SK-N-SH treated with all-trans-retinoic acid at 6 μM for 48 hours (cell line): ENCODE measurements at regions not wholly inside any gene's neighbourhood (a gene's known extent, or its start where the extent isn't known, plus 50 kb on each side); places are given as distances from the start of the nearest gene placed in this dataset.

Experiments
- ATAC-seq: fragments of 200-7000 bp; cut with Tn5 transposase; 3 replicates; pipeline ENCODE4 v1.9.1; 2020; ENCODE audit warnings: mild to moderate bottlenecking, moderate library complexity
- ARNTL ChIP-seq: fragments of 450-650 bp; formaldehyde crosslinking; IDR thresholded peaks from 2 replicates; pipeline ENCODE4 v1.5.0; 2020; ENCODE audit warnings: low read depth, mild to moderate bottlenecking, moderate library complexity, borderline replicate concordance
- BACH2 ChIP-seq: fragments of 250-450 bp; sonication (Bioruptor Pico); IDR thresholded peaks from 2 replicates; pipeline ENCODE4 v1.9.0; 2021; ENCODE audit warnings: mild to moderate bottlenecking, borderline replicate concordance
- CSDC2 ChIP-seq: fragments of 250-450 bp; sonication (Bioruptor Pico); IDR thresholded peaks from 2 replicates; pipeline ENCODE4 v1.5.0; 2020; ENCODE audit warnings: mild to moderate bottlenecking, moderate library complexity
- ESRRG ChIP-seq: fragments of 250-450 bp; sonication (Bioruptor Pico); IDR thresholded peaks from 2 replicates; pipeline ENCODE4 v1.6.1; 2021; ENCODE audit warnings: mild to moderate bottlenecking
- GLIS3 ChIP-seq: fragments of 250-450 bp; sonication (Bioruptor Pico); IDR thresholded peaks from 2 replicates; pipeline ENCODE4 v1.5.0; 2020; ENCODE audit warnings: mild to moderate bottlenecking, moderate library complexity
- ISL1 ChIP-seq: fragments of 250-450 bp; sonication (Bioruptor Pico); IDR thresholded peaks from 2 replicates; pipeline ENCODE4 v2.1.2; 2022; ENCODE audit warnings: mild to moderate bottlenecking, moderate library complexity
- OSR1 ChIP-seq: fragments of 250-450 bp; sonication (Bioruptor Pico); IDR thresholded peaks from 2 replicates; pipeline ENCODE4 v1.8.0; 2022; ENCODE audit warnings: moderate library complexity, mild to moderate bottlenecking, inconsistent platforms
- PPARA ChIP-seq: fragments of 250-450 bp; sonication (Bioruptor Pico); IDR thresholded peaks from 2 replicates; pipeline ENCODE4 v1.5.0; 2020; ENCODE audit warnings: mild to moderate bottlenecking, borderline replicate concordance
- RARB ChIP-seq: fragments of 250-450 bp; sonication (Bioruptor Pico); IDR thresholded peaks from 2 replicates; pipeline ENCODE4 v1.8.0; 2021; ENCODE audit warnings: mild to moderate bottlenecking, moderate library complexity
- SNAI2 ChIP-seq: fragments of 250-450 bp; sonication (Bioruptor Pico); IDR thresholded peaks from 2 replicates; pipeline ENCODE4 v1.5.0; 2020; ENCODE audit warnings: mild to moderate bottlenecking, moderate library complexity
- TCF4 ChIP-seq: fragments of 250-450 bp; sonication (Bioruptor Pico); IDR thresholded peaks from 2 replicates; pipeline ENCODE4 v1.8.0; 2021; ENCODE audit warnings: mild to moderate bottlenecking, moderate library complexity, borderline replicate concordance
- TOX ChIP-seq: fragments of 250-450 bp; sonication (Bioruptor Pico); IDR thresholded peaks from 2 replicates; pipeline ENCODE4 v1.8.0; 2021; ENCODE audit warnings: mild to moderate bottlenecking, moderate library complexity, borderline replicate concordance
- ZC3H10 ChIP-seq: fragments of 250-450 bp; sonication (Bioruptor Pico); IDR thresholded peaks from 2 replicates; pipeline ENCODE4 v1.5.1; 2021; ENCODE audit warnings: mild to moderate bottlenecking, moderate library complexity
- ZFP3 ChIP-seq: fragments of 250-450 bp; sonication (Bioruptor Pico); IDR thresholded peaks from 2 replicates; pipeline ENCODE4 v1.5.0; 2020; ENCODE audit warnings: mild to moderate bottlenecking, moderate library complexity
- ZFP30 ChIP-seq: fragments of 450-650 bp; formaldehyde crosslinking; IDR thresholded peaks from 2 replicates; pipeline ENCODE4 v1.5.0; 2022; ENCODE audit warnings: mild to moderate bottlenecking, moderate library complexity
- ZNF565 ChIP-seq: fragments of 450-650 bp; formaldehyde crosslinking; conservative IDR thresholded peaks from 2 replicates; pipeline ENCODE4 v1.5.0; 2020; ENCODE audit warnings: low read depth, mild to moderate bottlenecking, moderate library complexity
- ZNF70 ChIP-seq: fragments of 450-650 bp; formaldehyde crosslinking; IDR thresholded peaks from 2 replicates; pipeline ENCODE4 v1.5.0; 2020; ENCODE audit warnings: mild to moderate bottlenecking, moderate library complexity
- ZNF8 ChIP-seq: fragments of 450-650 bp; formaldehyde crosslinking; IDR thresholded peaks from 2 replicates; pipeline ENCODE4 v1.5.0; 2020; ENCODE audit warnings: mild to moderate bottlenecking, moderate library complexity
- TF ChIP-seq, protein P1 (sequence below): fragments of 250-450 bp; sonication (Bioruptor Pico); IDR thresholded peaks from 2 replicates; pipeline ENCODE4 v1.8.0; 2020; ENCODE audit warnings: mild to moderate bottlenecking, moderate library complexity, borderline replicate concordance
- TF ChIP-seq, protein P2 (sequence below): fragments of 250-450 bp; sonication (Bioruptor Pico); IDR thresholded peaks from 2 replicates; pipeline ENCODE4 v1.8.0; 2021; ENCODE audit warnings: low read depth, mild to moderate bottlenecking, moderate library complexity, borderline replicate concordance
- TF ChIP-seq, protein P3 (sequence below): fragments of 250-450 bp; sonication (Bioruptor Pico); IDR thresholded peaks from 2 replicates; pipeline ENCODE4 v1.5.0; 2020; ENCODE audit warnings: mild to moderate bottlenecking, moderate library complexity
- TF ChIP-seq, protein P4 (sequence below): fragments of 250-450 bp; sonication (Bioruptor Pico); IDR thresholded peaks from 2 replicates; pipeline ENCODE4 v1.5.1; 2021; ENCODE audit warnings: mild to moderate bottlenecking, moderate library complexity
- TF ChIP-seq, protein P5 (sequence below): fragments of 250-450 bp; sonication (Bioruptor Pico); IDR thresholded peaks from 2 replicates; pipeline ENCODE4 v1.5.1; 2020; ENCODE audit warnings: low read depth, mild to moderate bottlenecking, moderate library complexity

DNA sequence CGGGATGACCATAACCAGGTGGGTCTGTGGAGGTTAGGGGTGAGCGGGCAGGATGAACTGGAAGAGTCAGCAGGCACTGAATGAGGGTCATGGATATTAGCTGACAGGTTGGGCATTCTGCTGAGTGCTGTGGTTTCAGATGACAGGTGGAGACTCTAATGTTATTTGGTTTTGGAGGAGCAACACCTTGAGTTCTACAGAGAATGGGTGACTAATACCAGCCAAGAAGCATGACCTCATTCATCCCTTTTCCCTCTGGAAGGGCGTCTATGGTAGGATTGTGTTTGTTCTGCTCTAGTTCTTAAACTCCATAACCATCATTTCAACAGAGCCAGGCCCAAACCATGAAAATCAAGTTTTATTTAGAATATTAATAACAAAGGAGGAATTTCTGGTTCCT lies 550.7 kb upstream of the LMCD1 start:
- ATAC-seq: no peak
- TF ChIP-seq ARNTL (CRISPR knock-in tag): no peak
- TF ChIP-seq, protein P1, sequence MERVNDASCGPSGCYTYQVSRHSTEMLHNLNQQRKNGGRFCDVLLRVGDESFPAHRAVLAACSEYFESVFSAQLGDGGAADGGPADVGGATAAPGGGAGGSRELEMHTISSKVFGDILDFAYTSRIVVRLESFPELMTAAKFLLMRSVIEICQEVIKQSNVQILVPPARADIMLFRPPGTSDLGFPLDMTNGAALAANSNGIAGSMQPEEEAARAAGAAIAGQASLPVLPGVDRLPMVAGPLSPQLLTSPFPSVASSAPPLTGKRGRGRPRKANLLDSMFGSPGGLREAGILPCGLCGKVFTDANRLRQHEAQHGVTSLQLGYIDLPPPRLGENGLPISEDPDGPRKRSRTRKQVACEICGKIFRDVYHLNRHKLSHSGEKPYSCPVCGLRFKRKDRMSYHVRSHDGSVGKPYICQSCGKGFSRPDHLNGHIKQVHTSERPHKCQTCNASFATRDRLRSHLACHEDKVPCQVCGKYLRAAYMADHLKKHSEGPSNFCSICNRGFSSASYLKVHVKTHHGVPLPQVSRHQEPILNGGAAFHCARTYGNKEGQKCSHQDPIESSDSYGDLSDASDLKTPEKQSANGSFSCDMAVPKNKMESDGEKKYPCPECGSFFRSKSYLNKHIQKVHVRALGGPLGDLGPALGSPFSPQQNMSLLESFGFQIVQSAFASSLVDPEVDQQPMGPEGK: no peak
- no peak for TF ChIP-seq ZFP30 (CRISPR knock-in tag)
- TF ChIP-seq TOX: no peak
- TF ChIP-seq, protein P2, sequence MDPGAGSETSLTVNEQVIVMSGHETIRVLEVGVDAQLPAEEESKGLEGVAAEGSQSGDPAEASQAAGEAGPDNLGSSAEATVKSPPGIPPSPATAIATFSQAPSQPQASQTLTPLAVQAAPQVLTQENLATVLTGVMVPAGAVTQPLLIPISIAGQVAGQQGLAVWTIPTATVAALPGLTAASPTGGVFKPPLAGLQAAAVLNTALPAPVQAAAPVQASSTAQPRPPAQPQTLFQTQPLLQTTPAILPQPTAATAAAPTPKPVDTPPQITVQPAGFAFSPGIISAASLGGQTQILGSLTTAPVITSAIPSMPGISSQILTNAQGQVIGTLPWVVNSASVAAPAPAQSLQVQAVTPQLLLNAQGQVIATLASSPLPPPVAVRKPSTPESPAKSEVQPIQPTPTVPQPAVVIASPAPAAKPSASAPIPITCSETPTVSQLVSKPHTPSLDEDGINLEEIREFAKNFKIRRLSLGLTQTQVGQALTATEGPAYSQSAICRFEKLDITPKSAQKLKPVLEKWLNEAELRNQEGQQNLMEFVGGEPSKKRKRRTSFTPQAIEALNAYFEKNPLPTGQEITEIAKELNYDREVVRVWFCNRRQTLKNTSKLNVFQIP: no peak
- no peak for TF ChIP-seq ZNF8 (CRISPR knock-in tag)
- TF ChIP-seq ZNF565: no peak
- TF ChIP-seq CSDC2 (CRISPR knock-in tag): no peak
- TF ChIP-seq, protein P3, sequence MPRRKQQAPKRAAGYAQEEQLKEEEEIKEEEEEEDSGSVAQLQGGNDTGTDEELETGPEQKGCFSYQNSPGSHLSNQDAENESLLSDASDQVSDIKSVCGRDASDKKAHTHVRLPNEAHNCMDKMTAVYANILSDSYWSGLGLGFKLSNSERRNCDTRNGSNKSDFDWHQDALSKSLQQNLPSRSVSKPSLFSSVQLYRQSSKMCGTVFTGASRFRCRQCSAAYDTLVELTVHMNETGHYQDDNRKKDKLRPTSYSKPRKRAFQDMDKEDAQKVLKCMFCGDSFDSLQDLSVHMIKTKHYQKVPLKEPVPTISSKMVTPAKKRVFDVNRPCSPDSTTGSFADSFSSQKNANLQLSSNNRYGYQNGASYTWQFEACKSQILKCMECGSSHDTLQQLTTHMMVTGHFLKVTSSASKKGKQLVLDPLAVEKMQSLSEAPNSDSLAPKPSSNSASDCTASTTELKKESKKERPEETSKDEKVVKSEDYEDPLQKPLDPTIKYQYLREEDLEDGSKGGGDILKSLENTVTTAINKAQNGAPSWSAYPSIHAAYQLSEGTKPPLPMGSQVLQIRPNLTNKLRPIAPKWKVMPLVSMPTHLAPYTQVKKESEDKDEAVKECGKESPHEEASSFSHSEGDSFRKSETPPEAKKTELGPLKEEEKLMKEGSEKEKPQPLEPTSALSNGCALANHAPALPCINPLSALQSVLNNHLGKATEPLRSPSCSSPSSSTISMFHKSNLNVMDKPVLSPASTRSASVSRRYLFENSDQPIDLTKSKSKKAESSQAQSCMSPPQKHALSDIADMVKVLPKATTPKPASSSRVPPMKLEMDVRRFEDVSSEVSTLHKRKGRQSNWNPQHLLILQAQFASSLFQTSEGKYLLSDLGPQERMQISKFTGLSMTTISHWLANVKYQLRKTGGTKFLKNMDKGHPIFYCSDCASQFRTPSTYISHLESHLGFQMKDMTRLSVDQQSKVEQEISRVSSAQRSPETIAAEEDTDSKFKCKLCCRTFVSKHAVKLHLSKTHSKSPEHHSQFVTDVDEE (CRISPR knock-in tag): no peak
- TF ChIP-seq ESRRG (CRISPR knock-in tag): no peak
- TF ChIP-seq SNAI2 (CRISPR knock-in tag): no peak
- TF ChIP-seq BACH2 (CRISPR knock-in tag): no peak
- TF ChIP-seq PPARA (CRISPR knock-in tag): no peak
- no peak for TF ChIP-seq TCF4 (CRISPR knock-in tag)
- no peak for TF ChIP-seq ZNF70 (CRISPR knock-in tag)

DNA sequence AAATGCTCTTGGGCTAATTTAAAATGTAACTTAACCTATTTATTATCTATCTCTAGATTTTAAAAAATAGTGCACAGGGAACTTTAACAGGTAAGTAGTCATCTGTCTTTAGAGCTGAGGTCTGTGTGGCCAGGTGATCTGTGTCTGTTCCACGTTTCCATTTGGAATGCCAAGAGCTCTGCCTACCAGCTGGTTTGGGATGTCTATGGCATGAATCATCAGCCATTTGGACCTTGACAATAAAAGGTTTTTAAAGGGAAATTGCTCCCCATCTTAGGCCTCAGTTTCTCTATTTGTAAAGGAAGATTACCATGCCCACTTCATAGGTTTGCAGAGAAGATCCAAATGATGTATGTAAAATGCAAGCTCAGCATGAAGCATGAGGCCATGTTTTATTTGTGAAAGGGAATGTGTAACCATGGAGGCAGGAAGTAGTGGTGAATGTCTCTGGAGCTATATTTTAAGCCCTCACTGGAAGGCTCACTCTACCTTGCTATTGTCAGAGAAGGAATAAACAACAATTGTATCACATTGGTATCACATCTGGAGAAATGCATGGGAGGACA lies 548.1 kb upstream of the LMCD1 start:
- ATAC-seq: no peak
- TF ChIP-seq ZFP30 (CRISPR knock-in tag): no peak
- no peak for TF ChIP-seq ZFP3 (CRISPR knock-in tag)
- TF ChIP-seq, protein P4, sequence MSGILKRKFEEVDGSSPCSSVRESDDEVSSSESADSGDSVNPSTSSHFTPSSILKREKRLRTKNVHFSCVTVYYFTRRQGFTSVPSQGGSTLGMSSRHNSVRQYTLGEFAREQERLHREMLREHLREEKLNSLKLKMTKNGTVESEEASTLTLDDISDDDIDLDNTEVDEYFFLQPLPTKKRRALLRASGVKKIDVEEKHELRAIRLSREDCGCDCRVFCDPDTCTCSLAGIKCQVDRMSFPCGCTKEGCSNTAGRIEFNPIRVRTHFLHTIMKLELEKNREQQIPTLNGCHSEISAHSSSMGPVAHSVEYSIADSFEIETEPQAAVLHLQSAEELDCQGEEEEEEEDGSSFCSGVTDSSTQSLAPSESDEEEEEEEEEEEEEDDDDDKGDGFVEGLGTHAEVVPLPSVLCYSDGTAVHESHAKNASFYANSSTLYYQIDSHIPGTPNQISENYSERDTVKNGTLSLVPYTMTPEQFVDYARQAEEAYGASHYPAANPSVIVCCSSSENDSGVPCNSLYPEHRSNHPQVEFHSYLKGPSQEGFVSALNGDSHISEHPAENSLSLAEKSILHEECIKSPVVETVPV: no peak
- no peak for TF ChIP-seq TCF4 (CRISPR knock-in tag)
- TF ChIP-seq, protein P1: no peak
- TF ChIP-seq OSR1 (CRISPR knock-in tag): no peak

DNA sequence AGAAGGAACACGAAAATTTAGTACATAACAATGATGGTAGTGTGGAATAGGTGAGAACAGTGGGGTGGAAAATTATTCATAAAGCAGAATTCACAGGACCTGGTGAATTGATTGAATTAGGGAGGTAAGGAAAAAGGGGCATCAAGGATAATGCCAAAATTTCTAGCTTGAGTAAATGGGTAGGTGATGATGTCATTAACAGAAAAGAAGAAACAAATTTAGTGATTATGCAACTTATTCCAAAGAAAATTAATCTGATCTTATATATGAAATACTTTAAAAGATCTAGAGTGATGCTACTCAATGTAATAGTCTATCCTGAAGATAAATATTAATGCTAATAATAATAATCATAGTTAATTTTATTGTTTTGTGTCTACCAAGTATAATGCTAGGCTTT lies 544.6 kb upstream of the LMCD1 start:
- no peak for ATAC-seq
- TF ChIP-seq SNAI2 (CRISPR knock-in tag): no peak
- no peak for TF ChIP-seq PPARA (CRISPR knock-in tag)
- TF ChIP-seq TCF4 (CRISPR knock-in tag): no peak
- TF ChIP-seq CSDC2 (CRISPR knock-in tag): no peak
- no peak for TF ChIP-seq TOX
- TF ChIP-seq GLIS3 (CRISPR knock-in tag): no peak

DNA sequence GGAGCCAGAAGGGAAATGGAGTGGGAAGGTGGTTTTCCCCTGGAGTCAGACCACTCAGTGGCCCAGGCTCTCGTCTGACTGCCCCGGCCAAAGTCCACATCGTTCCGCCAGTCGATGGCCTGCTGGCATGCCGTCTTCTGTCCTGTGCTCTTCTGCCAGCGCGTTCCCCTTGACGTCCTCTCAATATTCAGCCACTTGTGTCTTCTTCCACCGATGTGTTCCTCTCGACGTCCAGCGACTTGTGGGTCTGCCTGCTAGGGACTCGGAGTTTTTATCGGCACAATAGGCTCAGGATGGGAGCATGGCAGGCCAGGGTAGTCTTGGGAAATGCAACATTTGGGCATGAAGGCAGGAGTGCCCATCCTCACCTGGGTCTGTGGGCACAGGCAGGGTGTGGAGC lies 542.5 kb upstream of the LMCD1 start:
- ATAC-seq: no peak
- TF ChIP-seq ZNF565 (no peak), ARNTL (CRISPR knock-in tag) (no peak), TCF4 (CRISPR knock-in tag) (no peak), ZFP30 (CRISPR knock-in tag) (no peak), CSDC2 (CRISPR knock-in tag) (no peak), BACH2 (CRISPR knock-in tag) (no peak), ZNF70 (CRISPR knock-in tag) (no peak), ZC3H10 (CRISPR knock-in tag) (no peak), ZNF8 (CRISPR knock-in tag) (no peak), SNAI2 (CRISPR knock-in tag) (no peak), RARB (CRISPR knock-in tag) (no peak), ISL1 (CRISPR knock-in tag) (no peak)
- TF ChIP-seq, protein P1: no peak
- TF ChIP-seq, protein P5, sequence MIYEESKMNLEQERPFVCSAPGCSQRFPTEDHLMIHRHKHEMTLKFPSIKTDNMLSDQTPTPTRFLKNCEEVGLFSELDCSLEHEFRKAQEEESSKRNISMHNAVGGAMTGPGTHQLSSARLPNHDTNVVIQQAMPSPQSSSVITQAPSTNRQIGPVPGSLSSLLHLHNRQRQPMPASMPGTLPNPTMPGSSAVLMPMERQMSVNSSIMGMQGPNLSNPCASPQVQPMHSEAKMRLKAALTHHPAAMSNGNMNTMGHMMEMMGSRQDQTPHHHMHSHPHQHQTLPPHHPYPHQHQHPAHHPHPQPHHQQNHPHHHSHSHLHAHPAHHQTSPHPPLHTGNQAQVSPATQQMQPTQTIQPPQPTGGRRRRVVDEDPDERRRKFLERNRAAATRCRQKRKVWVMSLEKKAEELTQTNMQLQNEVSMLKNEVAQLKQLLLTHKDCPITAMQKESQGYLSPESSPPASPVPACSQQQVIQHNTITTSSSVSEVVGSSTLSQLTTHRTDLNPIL (CRISPR knock-in tag): no peak
